Mammary epithelial cell (primary cell): ENCODE measurements at regions not wholly inside any gene's neighbourhood (a gene's known extent, or its start where the extent isn't known, plus 50 kb on each side); places are given as distances from the start of the nearest gene placed in this dataset.

Experiments used
- CTCF ChIP-seq, 2 donors: IDR thresholded peaks in 1 of 2; conservative IDR thresholded peaks in 1 of 2; 2 replicates each; pipeline ENCODE4 v1.5.1; 2011 to 2012; ENCODE audit warnings: inconsistent platforms in 2 of 2, low read length in 2 of 2, mild to moderate bottlenecking in 2 of 2, control low read depth in 1 of 2, low read depth in 1 of 2; ENCODE audit not compliant: insufficient read depth in 1 of 2; ENCODE audit errors: extremely low read depth in 1 of 2
- EZH2 ChIP-seq: IDR thresholded peaks from 2 replicates; pipeline ENCODE4 v1.6.1; 2012; ENCODE audit warnings: low read length, inconsistent platforms, borderline replicate concordance

- TF ChIP-seq CTCF (conservative IDR thresholded peaks at IDR 0.05 in 1 of 2, IDR thresholded peaks at IDR 0.05 in 1 of 2; ENCODE audit: extremely low read depth in 1 of 2, insufficient read depth in 1 of 2, low read depth in 1 of 2, low read length in 2 of 2) (no peak), EZH2 (no peak)
These were observed 284.4 kb upstream of the IGFBP3 start for GRCh38 chr7:46205478-46205877.
